ENCODE measurements at regions not wholly inside any gene's neighbourhood (a gene's known extent, or its start where the extent isn't known, plus 50 kb on each side); places are given as distances from the start of the nearest gene placed in this dataset.
"Not testable (repeated sequence)": the region's sequence is repeated elsewhere in the genome, so short reads cannot be mapped to it uniquely, and the experiment has no call there.

DNA sequence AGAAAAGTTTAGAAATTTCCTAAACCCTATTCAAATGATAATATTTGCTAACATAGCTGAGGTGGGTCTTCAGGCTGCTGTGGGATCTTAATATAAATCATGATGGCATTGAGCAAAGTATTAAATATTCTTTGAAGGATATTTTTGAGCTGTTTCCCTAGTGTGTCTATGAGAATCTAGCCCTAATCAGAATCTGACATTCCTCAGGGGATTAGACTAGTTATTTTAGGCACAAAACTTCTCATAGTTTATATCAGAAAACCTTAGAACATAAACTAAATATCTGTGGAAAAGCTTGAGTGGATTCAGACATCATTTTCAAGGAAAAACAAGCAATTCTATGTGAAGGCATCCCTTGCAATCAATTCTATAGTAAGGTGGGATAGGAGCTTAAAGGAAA is 594.5 kb downstream of the RFPL4B start:
- DNase-seq = no peak

DNA sequence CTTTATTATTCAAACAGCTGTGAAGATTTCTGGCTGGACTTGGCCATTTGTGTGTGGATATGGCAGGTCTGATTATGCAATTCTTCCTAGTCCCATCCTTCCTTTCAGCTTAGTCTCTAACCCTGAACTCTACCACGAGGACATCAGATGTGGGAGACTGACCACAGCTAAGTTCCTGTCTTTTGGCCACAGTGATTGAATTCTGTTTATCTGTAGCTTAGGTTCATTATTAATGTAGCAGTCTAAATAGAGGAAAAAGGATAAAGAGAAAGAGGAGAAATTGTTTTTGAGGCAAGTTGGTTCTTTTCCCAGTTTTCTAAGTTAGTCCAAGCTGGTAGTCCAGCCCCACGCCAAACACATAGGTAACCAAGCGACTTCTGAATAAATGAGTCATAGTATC is 598.9 kb downstream of the RFPL4B start:
- no peak for DNase-seq

DNA sequence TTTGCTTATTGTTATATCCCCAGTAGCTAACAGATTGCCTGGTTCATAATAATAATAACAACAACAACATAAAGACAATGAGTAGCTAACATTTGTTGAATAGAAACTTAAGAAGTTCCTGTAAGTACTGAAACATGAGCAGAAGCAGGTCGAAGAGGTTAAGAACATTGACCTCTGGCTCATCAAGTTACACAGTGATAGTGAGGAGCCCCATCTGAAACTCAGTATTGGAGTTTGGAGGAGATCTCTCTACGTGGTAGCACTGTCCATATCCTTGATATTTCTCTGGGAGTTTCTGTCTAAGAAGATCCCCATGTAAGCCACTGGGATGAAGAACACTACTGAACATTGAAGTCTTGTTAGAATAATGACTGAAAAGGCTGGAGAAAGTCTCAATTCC is 600.4 kb downstream of the RFPL4B start:
- no peak for DNase-seq

DNA sequence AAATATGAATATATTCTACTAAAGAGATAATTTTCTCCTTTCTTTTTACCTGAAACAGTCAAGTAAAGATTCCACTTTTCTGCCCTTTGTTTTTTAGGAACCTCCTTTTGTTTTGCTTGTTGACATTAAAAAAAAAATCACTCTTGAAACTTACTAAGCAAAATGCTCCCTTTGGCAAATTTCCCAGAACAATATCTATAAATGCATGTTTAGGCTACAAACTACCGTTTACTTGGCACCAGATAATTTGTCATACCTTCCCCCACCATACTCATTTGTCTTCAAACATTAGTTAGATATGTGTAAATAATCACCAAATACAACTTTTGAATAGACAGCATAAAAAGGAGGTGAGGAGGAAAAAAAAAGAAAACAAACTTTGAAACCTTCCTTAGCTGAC is 604.7 kb downstream of the RFPL4B start:
- no peak for DNase-seq

DNA sequence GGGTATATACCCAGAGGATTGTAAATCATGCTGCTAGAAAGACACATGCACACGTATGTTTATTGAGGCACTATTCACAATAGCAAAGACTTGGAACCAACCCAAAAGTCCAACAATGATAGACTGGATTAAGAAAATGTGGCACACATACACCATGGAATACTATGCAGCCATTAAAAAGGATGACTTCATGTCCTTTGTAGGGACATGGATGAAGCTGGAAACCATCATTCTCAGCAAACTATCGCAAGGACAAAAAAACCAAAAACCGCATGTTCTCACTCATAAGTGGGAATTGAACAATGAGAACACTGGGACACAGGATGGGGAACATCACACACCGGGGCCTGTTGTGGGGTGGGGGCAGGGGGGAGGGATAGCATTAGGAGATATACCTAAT is 608.6 kb downstream of the RFPL4B start:
- DNase-seq = not testable (repeated sequence)

DNA sequence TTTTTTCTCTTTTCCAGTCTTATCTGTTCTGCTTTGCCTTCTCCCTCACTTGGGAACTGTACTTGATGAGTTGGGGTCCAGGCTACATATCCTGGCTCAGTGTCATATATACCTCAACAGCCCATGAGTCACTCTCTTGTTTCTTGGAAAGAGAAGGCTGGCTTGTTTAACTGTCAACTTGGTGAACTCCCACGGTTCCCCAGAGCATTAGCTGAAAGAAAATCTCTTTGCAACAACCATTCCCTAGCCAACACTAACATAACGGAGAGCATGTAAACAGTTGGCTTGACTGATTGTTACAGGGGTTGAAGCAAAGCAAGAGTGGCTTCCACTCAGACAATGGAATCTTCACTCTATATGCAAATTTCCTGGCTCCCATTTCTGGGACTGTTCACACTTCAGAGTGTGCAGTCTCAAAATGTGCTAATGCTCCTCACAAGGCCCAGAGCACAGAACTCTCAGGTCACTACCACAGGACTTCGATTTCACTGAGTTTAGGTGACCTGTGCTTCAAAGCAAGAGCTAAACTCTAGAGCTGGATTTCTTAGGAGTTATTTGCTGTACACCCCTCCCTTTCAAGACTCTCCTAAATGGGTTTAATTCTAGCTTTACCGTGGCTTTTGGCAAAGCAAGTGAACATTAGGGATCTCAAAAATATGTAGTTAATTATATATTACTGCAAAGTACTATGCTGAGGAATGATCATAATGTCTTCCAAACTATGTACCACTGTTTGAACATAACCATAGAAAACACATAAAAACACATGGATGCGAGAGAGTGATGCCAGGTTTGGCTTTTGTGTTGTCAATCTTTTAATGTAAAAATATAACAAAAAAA is 609.8 kb downstream of the RFPL4B start:
- DNase-seq = peak; percentile 71

DNA sequence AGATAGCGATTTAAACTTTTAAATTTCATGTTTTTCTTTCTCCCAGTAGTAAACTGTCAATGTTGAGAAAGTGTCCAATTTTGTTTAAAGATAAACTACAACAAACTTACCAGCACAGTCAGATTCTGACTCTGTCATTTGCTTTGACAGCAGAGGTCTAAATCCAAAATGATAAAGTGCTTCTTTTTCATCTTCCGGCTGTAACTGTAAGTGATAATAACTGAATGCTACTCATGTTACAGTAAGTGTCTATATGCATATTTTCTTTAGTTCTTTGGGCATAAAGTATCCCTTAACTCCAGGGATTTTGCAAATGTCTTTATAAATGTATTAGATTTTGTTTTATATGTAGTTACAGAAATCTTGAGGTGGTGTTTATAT is 610.4 kb downstream of the RFPL4B start:
- no peak for DNase-seq

DNA sequence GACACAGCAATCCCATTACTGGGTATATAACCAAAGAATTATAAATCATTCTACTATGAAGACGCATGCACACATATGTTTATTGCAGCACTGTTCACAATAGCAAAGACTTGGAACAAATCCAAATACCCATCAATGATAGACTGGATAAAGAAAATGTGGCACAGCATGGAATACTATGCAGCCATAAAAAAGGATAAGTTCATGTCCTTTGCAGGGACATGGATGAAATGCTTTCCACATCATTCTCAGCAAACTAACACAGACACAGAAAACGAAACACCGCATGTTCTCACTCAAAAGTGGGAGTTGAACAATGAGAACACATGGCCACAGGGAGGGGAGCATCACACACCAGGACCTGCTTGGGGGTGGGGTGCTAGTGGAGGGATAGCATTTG is 613.0 kb downstream of the RFPL4B start:
- not testable (repeated sequence) for DNase-seq

DNA sequence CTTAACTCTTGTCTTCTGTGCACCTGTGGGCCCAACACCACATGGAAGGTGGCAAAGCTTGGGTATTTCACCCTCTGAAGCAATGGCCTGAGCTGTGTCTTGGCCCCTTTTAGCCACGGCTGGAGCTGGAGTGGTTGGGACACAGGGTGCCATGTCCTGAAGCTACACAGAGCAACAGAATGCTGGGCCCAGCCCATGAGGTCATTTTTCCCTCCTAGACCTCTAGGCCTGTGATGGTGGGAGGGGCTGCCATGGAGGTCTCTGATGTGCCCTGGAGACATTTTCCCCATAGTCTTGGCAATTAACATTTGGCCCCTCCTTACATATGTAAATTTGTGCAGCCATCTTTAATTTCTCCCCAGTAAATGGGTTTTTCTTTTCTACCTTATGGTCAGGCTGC is 620.8 kb downstream of the RFPL4B start:
- DNase-seq = no peak

DNA sequence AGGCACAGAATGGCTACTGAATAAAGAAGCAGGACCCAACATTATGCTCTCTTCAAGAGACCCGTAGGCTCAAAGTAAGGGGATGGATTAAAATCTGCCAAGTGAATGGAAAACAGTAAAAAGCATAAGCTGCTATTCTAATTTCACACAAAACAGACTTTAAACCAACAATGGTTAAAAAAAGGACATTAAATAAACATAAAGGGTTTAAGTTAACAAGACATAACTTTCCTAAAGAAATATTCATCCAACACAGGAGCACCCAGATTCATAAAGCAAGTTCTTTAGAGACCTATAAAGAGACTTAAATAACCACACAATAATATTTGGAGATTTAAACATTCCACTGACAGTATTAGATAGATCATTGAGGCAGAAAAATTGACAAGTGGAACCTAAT is 624.5 kb downstream of the RFPL4B start:
- DNase-seq = no peak

DNA sequence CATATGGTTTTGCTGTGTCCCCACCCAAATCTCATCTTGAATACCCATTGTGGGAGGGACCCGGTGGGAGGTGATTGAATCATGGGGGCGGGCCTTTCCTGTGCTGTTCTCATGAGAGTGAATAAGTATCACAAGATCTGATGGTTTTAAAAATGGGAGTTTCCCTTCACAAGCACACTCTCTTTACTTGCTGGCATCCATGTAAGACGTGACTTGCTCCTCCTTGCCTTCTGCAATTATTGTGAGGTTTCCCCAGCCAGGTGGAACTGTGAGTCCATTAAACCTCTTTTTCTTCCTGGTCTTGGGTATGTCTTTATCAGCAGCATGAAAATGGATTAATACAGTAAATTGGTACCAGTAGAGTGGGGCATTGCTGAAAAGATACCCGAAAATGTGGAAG is 627.8 kb downstream of the RFPL4B start:
- not testable (repeated sequence) for DNase-seq

DNA sequence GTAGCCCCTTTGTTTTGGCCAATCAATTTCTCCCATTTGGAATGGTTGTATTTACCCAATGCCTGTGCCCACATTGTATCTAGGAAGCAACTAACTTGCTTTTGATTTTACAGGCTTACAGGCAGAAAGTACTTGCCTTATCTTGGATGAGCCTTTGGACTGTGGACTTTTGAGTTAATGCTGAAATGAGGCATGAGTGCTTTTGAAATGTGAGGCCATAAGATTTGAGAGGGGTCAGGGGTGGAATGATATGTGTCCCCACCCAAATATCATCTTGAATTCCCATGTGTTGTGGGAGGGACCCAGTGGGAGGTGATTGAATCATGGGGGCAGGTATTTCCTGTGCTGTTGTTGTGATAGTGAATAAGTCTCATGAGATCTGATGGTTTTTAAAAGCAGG is 629.4 kb downstream of the RFPL4B start:
- DNase-seq = not testable (repeated sequence)

DNA sequence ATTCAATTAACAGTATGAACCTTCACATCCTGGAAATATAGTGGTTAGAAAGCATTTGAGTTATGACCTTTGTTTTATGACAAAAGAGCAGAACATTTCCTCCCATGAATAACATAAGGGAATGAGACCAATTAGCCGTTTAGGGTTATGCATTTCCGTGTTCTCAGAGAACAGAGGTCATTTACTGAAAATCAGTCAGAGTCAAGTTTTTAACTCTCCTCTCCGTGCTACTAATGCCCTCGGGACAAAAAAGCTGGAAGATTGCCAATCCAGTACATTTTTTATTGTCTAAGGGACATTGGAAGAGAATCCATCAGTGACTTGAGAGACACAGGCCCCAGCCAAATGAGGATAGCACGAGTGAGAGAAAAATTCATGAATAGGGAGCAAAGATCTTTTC is 632.7 kb downstream of the RFPL4B start:
- DNase-seq = peak; percentile 25

DNA sequence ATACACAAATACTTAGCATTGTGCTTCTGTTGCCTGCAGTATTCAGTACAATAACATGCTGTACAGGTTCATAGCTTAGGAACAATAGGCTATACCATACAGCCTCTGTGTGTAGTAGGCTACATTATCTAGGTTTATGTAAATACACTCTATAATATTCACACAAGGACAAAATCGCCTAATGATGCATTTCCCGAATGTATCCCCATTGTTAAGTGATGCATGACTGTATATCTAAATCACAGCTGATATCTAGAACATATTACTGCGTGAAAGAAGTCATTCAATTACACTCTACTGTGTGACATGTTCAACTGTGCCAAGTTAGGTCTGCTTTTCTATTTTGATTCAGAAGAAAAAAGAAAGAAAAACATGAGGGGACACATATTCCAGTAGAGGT is 633.5 kb downstream of the RFPL4B start:
- no peak for DNase-seq

DNA sequence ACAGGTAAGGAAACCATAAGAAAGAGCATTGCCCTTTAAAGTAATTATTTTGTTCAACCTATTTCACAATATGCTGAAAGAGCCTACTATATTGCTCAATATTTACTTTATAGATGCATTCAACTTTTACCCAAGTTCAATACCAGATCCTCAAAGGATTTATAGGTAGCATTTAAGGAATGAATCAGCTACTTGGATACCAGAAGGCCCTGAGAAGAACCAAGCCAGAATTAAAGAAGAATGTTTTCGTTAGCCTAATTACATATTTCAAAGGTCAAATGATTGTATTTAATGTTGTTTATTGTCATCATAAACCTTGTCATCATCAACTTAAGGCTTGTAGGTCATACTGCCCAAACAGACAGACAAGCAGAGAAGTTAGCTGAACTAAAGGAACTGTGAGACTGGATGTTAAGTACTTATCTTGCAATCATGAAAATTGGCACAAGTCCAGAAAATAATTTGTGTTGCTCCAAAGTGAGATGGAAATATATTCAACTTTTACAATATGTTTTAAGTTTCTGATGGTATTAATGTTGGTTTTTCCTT is 636.7 kb downstream of the RFPL4B start:
- DNase-seq = no peak

DNA sequence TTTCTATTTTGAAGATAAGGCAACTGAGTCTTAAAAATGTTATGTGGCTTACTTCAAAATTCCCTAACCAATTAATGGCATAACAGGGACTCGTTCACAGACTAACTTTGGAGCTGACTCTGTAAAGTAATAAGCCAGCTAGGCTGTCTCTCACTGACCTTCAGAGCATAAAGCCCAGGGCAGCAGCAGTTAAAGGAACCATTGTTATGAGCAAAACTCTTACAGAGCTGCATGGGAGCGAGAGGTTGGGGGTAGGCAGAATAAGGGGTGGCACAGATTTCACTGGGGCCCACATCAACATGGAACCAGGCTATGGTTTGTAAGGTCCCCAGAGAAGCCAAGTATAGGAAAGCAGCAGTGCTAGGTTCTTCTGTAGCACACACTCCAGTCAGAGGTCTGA is 637.8 kb downstream of the RFPL4B start:
- DNase-seq = no peak

DNA sequence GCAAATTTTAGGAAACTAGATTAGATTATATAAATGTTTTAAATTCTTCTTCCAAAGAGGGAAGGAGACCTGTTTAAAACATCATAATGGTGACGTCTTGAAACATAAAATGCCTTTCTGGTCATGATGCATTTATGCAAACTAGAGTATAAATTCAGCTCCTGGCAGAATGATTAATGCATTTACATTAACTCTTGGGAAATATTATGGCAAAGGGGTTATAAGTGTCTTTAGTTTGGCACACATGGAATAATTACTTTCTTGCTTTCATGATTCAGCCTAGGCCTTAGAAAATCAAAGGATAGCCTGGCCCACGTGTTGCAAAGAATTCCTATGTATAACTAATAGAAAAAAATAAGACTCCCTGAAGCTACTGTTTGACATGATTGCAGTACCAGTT is 639.2 kb downstream of the RFPL4B start:
- DNase-seq = no peak

DNA sequence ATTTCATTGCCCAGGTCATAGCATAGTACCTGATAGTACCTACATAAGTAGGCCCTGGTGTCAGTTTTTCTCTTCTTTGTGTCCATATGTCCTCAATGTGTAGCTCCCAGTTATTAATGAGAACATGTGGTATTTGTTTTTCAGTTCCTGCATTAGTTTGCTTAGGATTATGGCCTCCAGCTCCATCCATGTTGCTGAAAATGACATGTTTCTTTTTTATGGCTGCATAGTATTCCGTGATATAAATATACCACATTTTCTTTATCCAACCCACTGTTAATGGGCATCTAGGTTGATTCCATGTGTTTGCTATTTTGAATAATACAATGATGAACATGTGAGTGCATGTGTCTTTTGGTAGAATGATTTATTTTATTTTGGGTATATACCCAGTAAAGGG is 641.6 kb downstream of the RFPL4B start:
- DNase-seq = no peak

DNA sequence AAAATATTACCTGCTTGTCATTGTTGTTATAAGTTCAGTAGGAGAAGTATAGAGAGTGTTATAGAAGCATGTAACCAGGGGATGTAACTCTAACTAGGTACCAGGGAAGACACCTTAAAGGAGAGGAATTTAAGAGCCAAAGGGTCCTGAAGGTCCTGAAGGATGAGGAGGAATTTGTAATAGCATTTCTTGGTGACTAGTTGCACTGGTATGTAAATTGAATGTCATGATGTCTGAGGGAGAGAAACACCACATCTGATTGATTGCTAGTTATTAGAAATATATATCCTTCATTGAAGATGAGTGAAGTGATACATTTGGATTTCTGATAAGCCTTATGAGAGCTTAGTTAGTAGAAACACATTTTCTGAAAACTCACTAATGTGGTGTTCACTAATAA is 643.8 kb downstream of the RFPL4B start:
- DNase-seq = no peak

DNA sequence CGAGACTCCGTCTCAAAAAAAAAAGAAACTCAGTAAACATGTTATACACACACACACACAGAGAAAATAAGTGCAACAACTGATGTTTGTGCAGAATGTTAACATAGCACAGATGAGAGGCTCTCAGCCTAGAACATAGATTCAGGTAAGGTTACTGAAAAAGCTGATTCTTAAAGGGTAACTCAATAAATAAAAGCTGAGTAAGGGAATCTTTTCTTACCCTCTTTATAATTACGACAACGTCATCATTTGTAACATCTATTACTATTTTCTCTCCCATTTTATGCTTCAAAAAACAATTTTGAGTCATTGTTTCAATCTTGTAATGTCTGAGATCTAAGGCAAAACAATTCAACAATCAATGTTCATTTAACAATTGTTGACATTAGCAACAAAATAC is 644.8 kb downstream of the RFPL4B start:
- DNase-seq = no peak

DNA sequence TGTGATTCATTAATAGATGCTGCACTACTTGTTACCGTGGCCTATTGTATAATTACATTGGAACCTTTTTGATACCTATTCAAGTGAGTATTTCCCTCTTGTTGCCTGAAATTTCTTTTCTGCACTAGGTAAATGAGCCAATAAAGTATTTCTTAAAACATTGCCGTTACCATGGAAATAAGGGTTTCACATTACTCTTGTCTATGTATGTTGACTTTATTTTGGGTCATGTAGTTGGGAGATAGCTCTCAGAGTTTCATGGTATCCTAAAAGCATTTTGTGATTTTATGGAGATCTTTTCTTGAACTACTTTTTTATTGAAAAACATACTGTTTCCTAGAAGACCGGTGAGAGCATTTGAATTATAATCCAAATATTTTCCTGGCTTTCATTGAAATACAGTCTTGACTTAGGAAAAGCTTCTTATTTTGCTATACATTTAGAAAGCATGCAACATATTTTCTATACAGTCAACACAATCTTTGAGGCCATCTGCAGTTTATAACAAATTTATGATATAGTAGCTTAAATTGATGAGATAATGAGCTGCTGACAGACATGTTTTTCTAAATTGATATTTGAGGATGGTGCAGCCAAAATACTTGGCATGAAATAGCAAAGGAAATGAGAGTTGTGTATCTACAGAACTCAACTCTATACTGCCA is 650.4 kb downstream of the RFPL4B start:
- no peak for DNase-seq

DNA sequence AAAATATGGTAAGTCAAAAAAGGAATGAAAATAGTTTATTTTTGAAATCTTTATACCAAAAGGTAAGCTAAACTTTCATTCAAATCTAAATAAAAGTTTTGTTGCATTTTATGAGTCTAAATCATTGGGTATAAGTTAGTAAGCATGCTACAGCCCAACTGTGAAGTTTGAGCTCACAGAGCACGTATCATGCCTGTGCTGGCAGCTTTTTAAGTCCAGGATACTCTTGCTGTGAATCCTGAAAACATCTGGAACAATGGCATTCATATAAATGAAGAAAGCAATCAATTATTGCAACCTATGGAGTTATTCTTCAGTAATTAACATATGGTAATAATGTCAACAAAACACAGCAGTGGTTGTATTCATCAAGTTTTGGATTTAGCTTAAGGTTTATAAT is 656.9 kb downstream of the RFPL4B start:
- no peak for DNase-seq

DNA sequence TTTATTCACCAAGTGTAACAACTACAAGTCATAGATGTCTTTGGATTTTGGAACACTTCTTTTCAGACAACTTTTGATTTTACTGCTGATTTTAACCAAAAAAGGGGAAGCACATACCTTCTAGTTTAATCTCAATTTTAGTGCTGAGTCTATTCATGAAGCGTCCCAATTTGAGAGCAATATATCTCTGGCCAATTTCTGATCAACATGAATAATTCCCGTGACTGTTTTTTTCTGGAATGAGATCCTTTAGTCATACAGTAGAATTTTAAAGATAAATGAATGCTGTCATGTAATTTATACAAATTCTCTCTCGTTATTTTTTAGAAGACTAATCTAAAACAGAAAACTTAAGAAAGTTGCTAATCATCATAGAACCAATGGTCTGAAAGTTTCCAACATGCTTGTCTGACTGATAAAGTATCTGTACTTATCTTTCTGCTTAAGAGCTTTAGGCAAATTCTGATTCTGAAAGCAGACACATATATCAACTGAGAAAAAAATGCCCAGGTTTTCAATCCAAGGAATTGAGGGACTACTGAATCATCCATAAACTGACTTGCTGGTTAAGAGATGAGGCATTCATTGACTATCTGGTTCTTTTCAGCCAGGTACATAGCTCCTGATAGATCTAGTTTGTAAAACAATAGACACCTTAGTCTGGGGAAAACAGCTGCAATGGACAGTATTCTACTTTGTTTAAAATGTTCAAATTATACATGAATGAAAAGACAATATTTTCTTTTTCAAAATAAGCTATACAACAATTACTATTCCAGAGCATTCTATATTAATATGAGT is 657.5 kb downstream of the RFPL4B start:
- DNase-seq = no peak

Measured in hindlimb muscle (tissue), 1 donor.